Effector memory CD8-positive, alpha-beta T cell (primary cell): ENCODE measurements at regions not wholly inside any gene's neighbourhood (a gene's known extent, or its start where the extent isn't known, plus 50 kb on each side); places are given as distances from the start of the nearest gene placed in this dataset.

Experiments
- ATAC-seq: fragments of 150-1000 bp; cut with Tn5 transposase; replicated peaks from 2 replicates; pipeline ENCODE4 v1.10.0; 2021; ENCODE audit warnings: mild to moderate bottlenecking, moderate library complexity
- DNase-seq, 3 experiments: peaks; one replicate each; pipeline ENCODE4 v3.0.0; 2021
- H3K27ac Mint-ChIP-seq, 2 donors: one replicate each; pipeline ENCODE4 v1.8.0; 2022; ENCODE audit warnings: mild to moderate bottlenecking in 2 of 2, mixed read lengths in 2 of 2, moderate library complexity in 2 of 2
- H3K27me3 Mint-ChIP-seq, 2 donors: one replicate each; pipeline ENCODE4 v1.8.0; 2022; ENCODE audit warnings: mixed read lengths in 2 of 2
- H3K36me3 Mint-ChIP-seq: one replicate; pipeline ENCODE4 v1.8.0; 2022; ENCODE audit warnings: mild to moderate bottlenecking, moderate library complexity, mixed read lengths; ENCODE audit not compliant: insufficient read depth
- H3K4me1 Mint-ChIP-seq, 2 donors: one replicate each; pipeline ENCODE4 v1.8.0; 2022; ENCODE audit warnings: low read depth in 2 of 2, mixed read lengths in 2 of 2
- H3K4me3 Mint-ChIP-seq, 2 donors: one replicate each; pipeline ENCODE4 v1.8.0; 2022; ENCODE audit warnings: mild to moderate bottlenecking in 2 of 2, mixed read lengths in 2 of 2, moderate library complexity in 2 of 2
- H3K9me3 Mint-ChIP-seq, 2 donors: one replicate each; pipeline ENCODE4 v1.8.0; 2022; ENCODE audit warnings: mixed read lengths in 2 of 2

- no peak for ATAC-seq
- no peak for DNase-seq
- H3K4me1 Mint-ChIP-seq: no peaks in the 10 kb centered on the region
- H3K4me3 Mint-ChIP-seq: no peak overlapping the region
- H3K36me3 Mint-ChIP-seq: no peaks in the 10 kb centered on the region
- peaks cover 11 to 14% of the 10 kb centered on the region in 2 donors for H3K9me3 Mint-ChIP-seq
- no peak overlapping the region for H3K27ac Mint-ChIP-seq
- H3K27me3 Mint-ChIP-seq: no peaks in the 10 kb centered on the region
Measured at GRCh38 chr10:107616463-107617410, 452.2 kb upstream of the SORCS1 start.

GRCh38 chr10:107616031-107616430, 451.5 kb upstream of the SORCS1 start:
- Mint-ChIP-seq H3K9me3 (peaks cover 13 to 14% of the 10 kb centered on the region in 2 donors), H3K36me3 (no peaks in the 10 kb centered on the region), H3K27ac (no peak overlapping the region), H3K4me3 (no peak overlapping the region), H3K27me3 (no peaks in the 10 kb centered on the region), H3K4me1 (no peaks in the 10 kb centered on the region)
- no peak for ATAC-seq
- no peak for DNase-seq

- DNase-seq (no peak), ATAC-seq (no peak)
- H3K27me3 Mint-ChIP-seq: no peaks in the 10 kb centered on the region
- no peaks in the 10 kb centered on the region for H3K36me3 Mint-ChIP-seq
- peaks cover 14% of the 10 kb centered on the region in 2 donors for H3K9me3 Mint-ChIP-seq
- H3K4me1 Mint-ChIP-seq: no peaks in the 10 kb centered on the region
- H3K4me3 Mint-ChIP-seq: no peak overlapping the region
- no peak overlapping the region for H3K27ac Mint-ChIP-seq
Measured at GRCh38 chr10:107614939-107615685, 450.6 kb upstream of the SORCS1 start.

GRCh38 chr10:107611115-107611514, 446.6 kb upstream of the SORCS1 start:
- DNase-seq (no peak), ATAC-seq (no peak)
- H3K4me3 Mint-ChIP-seq: no peak overlapping the region
- peaks cover 0 to 8% of the 10 kb centered on the region in 2 donors for H3K9me3 Mint-ChIP-seq
- no peaks in the 10 kb centered on the region for H3K27me3 Mint-ChIP-seq
- no peak overlapping the region for H3K27ac Mint-ChIP-seq
- H3K36me3 Mint-ChIP-seq: no peaks in the 10 kb centered on the region
- no peaks in the 10 kb centered on the region for H3K4me1 Mint-ChIP-seq

- DNase-seq (no peak), ATAC-seq (no peak)
- Mint-ChIP-seq H3K9me3 (peaks cover 12 to 14% of the 10 kb centered on the region in 2 donors), H3K27ac (no peak overlapping the region), H3K4me3 (no peak overlapping the region), H3K27me3 (no peaks in the 10 kb centered on the region), H3K36me3 (no peaks in the 10 kb centered on the region), H3K4me1 (no peaks in the 10 kb centered on the region)
Measured at GRCh38 chr10:107589081-107589480, 424.6 kb upstream of the SORCS1 start.

- Mint-ChIP-seq H3K9me3 (peaks cover 0 to 7% of the 10 kb centered on the region in 2 donors), H3K4me3 (no peak overlapping the region), H3K27me3 (no peaks in the 10 kb centered on the region), H3K4me1 (no peaks in the 10 kb centered on the region), H3K36me3 (no peaks in the 10 kb centered on the region), H3K27ac (no peak overlapping the region)
- DNase-seq (no peak), ATAC-seq (no peak)
Measured at GRCh38 chr10:107585630-107586029, 421.1 kb upstream of the SORCS1 start.

- DNase-seq (no peak), ATAC-seq (no peak)
- H3K4me3 Mint-ChIP-seq: no peak overlapping the region
- no peaks in the 10 kb centered on the region for H3K27me3 Mint-ChIP-seq
- H3K4me1 Mint-ChIP-seq: no peaks in the 10 kb centered on the region
- no peak overlapping the region for H3K27ac Mint-ChIP-seq
- no peaks in the 10 kb centered on the region for H3K36me3 Mint-ChIP-seq
- peaks cover 0 to 12% of the 10 kb centered on the region in 2 donors for H3K9me3 Mint-ChIP-seq
Measured at GRCh38 chr10:107583974-107584373, 419.5 kb upstream of the SORCS1 start.

GRCh38 chr10:107579970-107580369, 415.5 kb upstream of the SORCS1 start:
- H3K4me3 Mint-ChIP-seq: no peak overlapping the region
- H3K9me3 Mint-ChIP-seq: peaks cover 7 to 8% of the 10 kb centered on the region in 2 donors
- DNase-seq: no peak
- ATAC-seq: no peak
- no peaks in the 10 kb centered on the region for H3K27me3 Mint-ChIP-seq
- H3K36me3 Mint-ChIP-seq: no peaks in the 10 kb centered on the region
- H3K4me1 Mint-ChIP-seq: no peaks in the 10 kb centered on the region
- no peak overlapping the region for H3K27ac Mint-ChIP-seq

- DNase-seq (no peak), ATAC-seq (no peak)
- Mint-ChIP-seq H3K27me3 (no peaks in the 10 kb centered on the region), H3K4me3 (no peak overlapping the region), H3K9me3 (peaks cover 13% of the 10 kb centered on the region in 2 donors), H3K36me3 (no peaks in the 10 kb centered on the region), H3K4me1 (no peaks in the 10 kb centered on the region), H3K27ac (no peak overlapping the region)
Measured at GRCh38 chr10:107577221-107577620, 412.7 kb upstream of the SORCS1 start.

GRCh38 chr10:107576746-107577145, 412.2 kb upstream of the SORCS1 start:
- Mint-ChIP-seq H3K36me3 (peaks cover 3% of the 10 kb centered on the region), H3K9me3 (peaks cover 13% of the 10 kb centered on the region in 2 donors), H3K27ac (no peak overlapping the region), H3K27me3 (no peaks in the 10 kb centered on the region), H3K4me1 (no peaks in the 10 kb centered on the region), H3K4me3 (no peak overlapping the region)
- ATAC-seq: no peak
- DNase-seq: no peak

GRCh38 chr10:107565014-107565413, 400.5 kb upstream of the SORCS1 start:
- H3K27me3 Mint-ChIP-seq: no peaks in the 10 kb centered on the region
- DNase-seq (no peak), ATAC-seq (no peak)
- H3K4me3 Mint-ChIP-seq: no peak overlapping the region
- no peak overlapping the region for H3K27ac Mint-ChIP-seq
- no peaks in the 10 kb centered on the region for H3K4me1 Mint-ChIP-seq
- peaks cover 11 to 40% of the 10 kb centered on the region in 2 donors for H3K9me3 Mint-ChIP-seq
- no peaks in the 10 kb centered on the region for H3K36me3 Mint-ChIP-seq

- no peak overlapping the region for H3K4me3 Mint-ChIP-seq
- ATAC-seq (no peak), DNase-seq (no peak)
- H3K4me1 Mint-ChIP-seq: no peaks in the 10 kb centered on the region
- H3K9me3 Mint-ChIP-seq: peaks cover 6 to 28% of the 10 kb centered on the region in 2 donors
- no peak overlapping the region for H3K27ac Mint-ChIP-seq
- H3K27me3 Mint-ChIP-seq: no peaks in the 10 kb centered on the region
- H3K36me3 Mint-ChIP-seq: no peaks in the 10 kb centered on the region
Measured at GRCh38 chr10:107561136-107561650, 396.7 kb upstream of the SORCS1 start.

GRCh38 chr10:107557916-107558315, 393.4 kb upstream of the SORCS1 start:
- H3K36me3 Mint-ChIP-seq: no peaks in the 10 kb centered on the region
- ATAC-seq: no peak

More at GRCh38 chr10:107557916-107558315, 393.4 kb upstream of the SORCS1 start:
- Mint-ChIP-seq H3K4me3 (no peak overlapping the region), H3K4me1 (no peaks in the 10 kb centered on the region), H3K9me3 (peaks cover 12 to 35% of the 10 kb centered on the region in 2 donors), H3K27me3 (no peaks in the 10 kb centered on the region), H3K27ac (no peak overlapping the region)
- DNase-seq: no peak
